ENCODE measurements at regions not wholly inside any gene's neighbourhood (a gene's known extent, or its start where the extent isn't known, plus 50 kb on each side); places are given as distances from the start of the nearest gene placed in this dataset.
"Not testable (repeated sequence)": the region's sequence is repeated elsewhere in the genome, so short reads cannot be mapped to it uniquely, and the experiment has no call there.

- no peak for DNase-seq
- intact Hi-C loops (cut with micrococcal nuclease), result no loop called here
- ATAC-seq, result no peak
Measured at GRCh38 chr10:117601716-117602115, 59.2 kb downstream of the EMX2 start.

GRCh38 chr10:117603081-117603480, 60.5 kb downstream of the EMX2 start:
- ATAC-seq, result no peak
- intact Hi-C loops (cut with micrococcal nuclease), result no loop called here
- DNase-seq, result no peak

GRCh38 chr10:117603726-117604125, 61.2 kb downstream of the EMX2 start:
- no peak for DNase-seq
- no peak for ATAC-seq
- intact Hi-C loops (cut with micrococcal nuclease), result no loop called here

DNA sequence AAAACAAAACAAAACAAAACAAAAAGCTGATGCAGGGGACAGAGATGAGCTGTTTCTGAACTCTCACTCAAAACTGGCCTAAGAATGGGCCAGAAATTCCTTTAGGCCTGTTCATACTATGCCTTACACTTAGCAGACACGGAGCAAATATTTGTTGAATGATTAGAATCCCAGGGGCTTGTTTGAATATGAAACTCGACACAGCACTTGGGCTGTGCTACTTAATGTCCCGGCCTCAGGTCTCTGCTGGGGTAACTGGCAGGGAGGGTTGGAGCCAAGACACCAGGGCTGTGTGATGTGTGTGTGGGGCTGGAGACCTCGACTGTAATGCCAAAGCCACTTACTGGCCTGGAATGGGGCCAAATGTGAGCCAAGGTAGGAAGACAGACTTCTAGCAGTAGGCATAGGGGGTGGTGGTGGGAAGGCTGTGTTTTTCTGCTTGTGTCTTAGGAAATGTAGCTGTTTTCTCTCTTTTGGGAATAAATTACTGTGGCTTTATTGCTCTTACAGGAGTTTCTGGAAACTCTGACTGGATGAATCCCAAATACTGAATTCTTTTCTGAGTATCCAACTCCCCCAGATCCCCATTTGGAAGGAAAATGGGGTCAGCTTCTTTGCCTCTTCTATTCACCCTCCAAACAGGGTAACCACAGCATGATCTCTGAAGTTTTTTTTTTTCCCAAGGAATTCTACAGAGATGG, 66.7 kb downstream of the EMX2 start:
- DNase-seq, result peak; percentile 40
- intact Hi-C loops (cut with micrococcal nuclease), result no loop called here
- ATAC-seq, result peak; percentile 88

DNA sequence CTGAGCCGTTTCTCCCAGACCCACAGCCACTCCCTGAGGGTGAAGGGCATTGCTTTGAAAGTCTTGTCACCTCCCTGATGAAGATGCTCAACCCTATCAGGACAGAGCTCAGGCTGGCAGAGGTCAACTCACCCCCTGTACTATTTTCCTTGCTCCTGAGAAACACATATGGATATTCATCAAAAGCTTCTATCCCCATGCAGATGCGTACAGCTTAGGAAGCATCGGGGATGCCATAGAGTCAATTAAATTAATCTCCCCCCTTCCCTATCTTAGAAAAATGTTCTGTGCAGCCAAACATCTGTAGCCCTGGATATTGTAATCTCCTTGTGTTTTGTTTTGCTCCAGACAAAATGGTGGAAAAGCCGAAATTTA, 67.2 kb downstream of the EMX2 start:
- peak; percentile 16 for ATAC-seq
- DNase-seq, result no peak
- intact Hi-C loops (cut with micrococcal nuclease), result no loop called here

- intact Hi-C loops (cut with micrococcal nuclease), result no loop called here
- no peak for DNase-seq
- no peak for ATAC-seq
Measured at GRCh38 chr10:117610321-117610720, 67.8 kb downstream of the EMX2 start.

GRCh38 chr10:117612113-117612512, 69.6 kb downstream of the EMX2 start:
- intact Hi-C loops (cut with micrococcal nuclease), result no loop called here
- DNase-seq (no peak), ATAC-seq (no peak)

- DNase-seq, result no peak
- intact Hi-C loops (cut with micrococcal nuclease), result no loop called here
- ATAC-seq, result no peak
Measured at GRCh38 chr10:117615649-117616048, 73.1 kb downstream of the EMX2 start.

GRCh38 chr10:117616179-117616578, 73.6 kb downstream of the EMX2 start:
- DNase-seq (no peak), ATAC-seq (no peak)
- intact Hi-C loops (cut with micrococcal nuclease), result no loop called here

- intact Hi-C loops (cut with micrococcal nuclease), result no loop called here
- DNase-seq (no peak), ATAC-seq (no peak)
Measured at GRCh38 chr10:117617086-117617485, 74.5 kb downstream of the EMX2 start.

DNA sequence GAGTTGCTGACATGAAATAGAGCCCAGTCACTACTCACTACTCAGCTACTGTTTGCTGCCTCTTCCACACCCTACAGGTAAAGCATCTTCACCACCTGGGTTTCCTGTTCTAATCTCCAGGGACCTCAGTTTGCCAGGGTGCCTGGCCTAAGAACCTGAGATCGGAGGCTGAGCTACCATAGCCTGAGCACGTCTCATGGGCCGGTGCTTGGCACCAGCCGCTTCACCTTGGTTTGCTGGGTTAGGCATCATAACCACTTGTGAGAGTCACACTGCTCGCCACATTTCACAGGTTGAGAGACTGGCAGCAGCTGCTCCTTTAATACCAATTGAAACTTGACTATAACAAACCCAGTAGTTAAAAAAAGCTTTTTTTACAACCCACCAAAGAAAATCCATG, 75.1 kb downstream of the EMX2 start:
- intact Hi-C loops (cut with micrococcal nuclease), result no loop called here
- ATAC-seq, result no peak
- DNase-seq, result no peak

- ATAC-seq (no peak), DNase-seq (no peak)
- intact Hi-C loops (cut with micrococcal nuclease), result no loop called here
Measured at GRCh38 chr10:117619223-117619622, 76.7 kb downstream of the EMX2 start.

GRCh38 chr10:117619707-117620405, 77.3 kb downstream of the EMX2 start:
- intact Hi-C loops (cut with micrococcal nuclease), result no loop called here
- no peak for DNase-seq
- no peak for ATAC-seq

GRCh38 chr10:117621196-117621595, 78.7 kb downstream of the EMX2 start:
- ATAC-seq (no peak), DNase-seq (no peak)
- intact Hi-C loops (cut with micrococcal nuclease), result no loop called here

- ATAC-seq (no peak), DNase-seq (no peak)
- intact Hi-C loops (cut with micrococcal nuclease), result no loop called here
Measured at GRCh38 chr10:117621795-117622420, 79.4 kb downstream of the EMX2 start.

GRCh38 chr10:117622471-117623184, 80.1 kb downstream of the EMX2 start:
- no peak for DNase-seq
- intact Hi-C loops (cut with micrococcal nuclease), result no loop called here
- ATAC-seq, result no peak

GRCh38 chr10:117626228-117626627, 83.7 kb downstream of the EMX2 start:
- DNase-seq (no peak), ATAC-seq (no peak)
- intact Hi-C loops (cut with micrococcal nuclease), result no loop called here

- DNase-seq (no peak), ATAC-seq (no peak)
- intact Hi-C loops (cut with micrococcal nuclease), result no loop called here
Measured at GRCh38 chr10:117627561-117627960, 85.0 kb downstream of the EMX2 start.

DNA sequence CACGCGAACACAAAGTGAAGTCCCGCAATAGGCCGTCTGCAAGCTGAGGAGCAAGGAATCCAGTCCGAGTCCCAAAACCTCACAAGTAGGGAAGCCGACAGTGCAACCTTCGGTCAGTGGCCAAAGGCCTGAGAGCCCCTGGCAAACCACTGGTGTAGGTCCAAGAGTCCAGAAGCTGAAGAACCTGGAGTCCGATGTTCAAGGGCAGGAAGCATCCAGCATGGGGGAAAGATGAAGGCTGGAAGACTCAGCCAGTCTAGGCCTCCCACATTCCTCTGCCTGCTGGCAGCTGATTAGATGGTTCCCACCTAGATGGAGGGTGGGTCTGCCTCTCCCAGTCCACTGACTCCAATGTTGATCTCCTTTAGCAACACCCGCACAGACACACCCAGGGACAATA, 87.2 kb downstream of the EMX2 start:
- intact Hi-C loops (cut with micrococcal nuclease); ATAC-seq; DNase-seq: not testable (repeated sequence)

All from left ventricle myocardium superior (tissue), 1 donor.